ENCODE measurements at regions not wholly inside any gene's neighbourhood (a gene's known extent, or its start where the extent isn't known, plus 50 kb on each side); places are given as distances from the start of the nearest gene placed in this dataset.

DNA sequence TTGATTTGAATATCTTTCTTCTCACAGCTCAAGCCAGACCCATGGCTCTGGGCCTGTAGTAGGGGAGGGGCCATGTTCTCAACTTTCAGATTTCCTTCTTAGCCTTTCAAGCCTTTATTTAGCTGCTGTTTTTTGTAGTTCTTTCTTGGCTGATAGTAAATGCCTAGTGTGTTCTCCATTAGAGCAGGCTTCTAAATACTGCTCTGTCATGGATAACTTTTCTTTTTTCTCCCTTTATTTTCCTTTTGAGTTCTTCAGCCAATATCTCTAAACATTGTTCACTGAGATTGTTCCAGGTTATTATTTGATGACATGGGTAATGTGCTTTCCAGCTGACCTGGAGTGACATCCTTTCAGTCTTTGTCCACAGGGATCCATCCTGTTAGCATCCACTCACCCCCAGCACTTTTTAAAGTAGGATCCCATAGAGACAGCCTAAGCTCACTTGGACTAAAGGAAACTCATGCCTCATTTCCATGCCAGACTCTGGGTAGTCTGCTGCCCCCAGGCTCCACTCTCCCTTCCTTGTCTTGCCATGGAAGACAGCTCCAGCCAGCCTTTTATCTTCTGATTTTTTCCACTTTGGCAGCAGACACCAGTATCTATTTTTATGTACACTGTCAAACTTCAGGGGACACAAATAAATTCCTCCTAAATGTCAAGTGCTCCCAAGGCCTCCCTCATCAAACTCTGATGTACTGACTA lies 645.6 kb downstream of the RNF144B start:
- TF ChIP-seq SMARCA5 (IDR thresholded peaks at IDR 0.05) (no peak), CBX5 (IDR thresholded peaks at IDR 0.05; ENCODE audit: low read depth) (no peak), GABPA (IDR thresholded peaks at IDR 0.05; ENCODE audit: low read depth) (no peak), SMAD5 (IDR thresholded peaks at IDR 0.05; ENCODE audit: low read depth) (no peak), NR2C1 (IDR thresholded peaks at IDR 0.05) (no peak), SMAD1 (IDR thresholded peaks at IDR 0.05; ENCODE audit: low read depth, partially characterized antibody) (no peak), LARP7 (IDR thresholded peaks at IDR 0.05) (no peak)
- TF ChIP-seq, protein P1, sequence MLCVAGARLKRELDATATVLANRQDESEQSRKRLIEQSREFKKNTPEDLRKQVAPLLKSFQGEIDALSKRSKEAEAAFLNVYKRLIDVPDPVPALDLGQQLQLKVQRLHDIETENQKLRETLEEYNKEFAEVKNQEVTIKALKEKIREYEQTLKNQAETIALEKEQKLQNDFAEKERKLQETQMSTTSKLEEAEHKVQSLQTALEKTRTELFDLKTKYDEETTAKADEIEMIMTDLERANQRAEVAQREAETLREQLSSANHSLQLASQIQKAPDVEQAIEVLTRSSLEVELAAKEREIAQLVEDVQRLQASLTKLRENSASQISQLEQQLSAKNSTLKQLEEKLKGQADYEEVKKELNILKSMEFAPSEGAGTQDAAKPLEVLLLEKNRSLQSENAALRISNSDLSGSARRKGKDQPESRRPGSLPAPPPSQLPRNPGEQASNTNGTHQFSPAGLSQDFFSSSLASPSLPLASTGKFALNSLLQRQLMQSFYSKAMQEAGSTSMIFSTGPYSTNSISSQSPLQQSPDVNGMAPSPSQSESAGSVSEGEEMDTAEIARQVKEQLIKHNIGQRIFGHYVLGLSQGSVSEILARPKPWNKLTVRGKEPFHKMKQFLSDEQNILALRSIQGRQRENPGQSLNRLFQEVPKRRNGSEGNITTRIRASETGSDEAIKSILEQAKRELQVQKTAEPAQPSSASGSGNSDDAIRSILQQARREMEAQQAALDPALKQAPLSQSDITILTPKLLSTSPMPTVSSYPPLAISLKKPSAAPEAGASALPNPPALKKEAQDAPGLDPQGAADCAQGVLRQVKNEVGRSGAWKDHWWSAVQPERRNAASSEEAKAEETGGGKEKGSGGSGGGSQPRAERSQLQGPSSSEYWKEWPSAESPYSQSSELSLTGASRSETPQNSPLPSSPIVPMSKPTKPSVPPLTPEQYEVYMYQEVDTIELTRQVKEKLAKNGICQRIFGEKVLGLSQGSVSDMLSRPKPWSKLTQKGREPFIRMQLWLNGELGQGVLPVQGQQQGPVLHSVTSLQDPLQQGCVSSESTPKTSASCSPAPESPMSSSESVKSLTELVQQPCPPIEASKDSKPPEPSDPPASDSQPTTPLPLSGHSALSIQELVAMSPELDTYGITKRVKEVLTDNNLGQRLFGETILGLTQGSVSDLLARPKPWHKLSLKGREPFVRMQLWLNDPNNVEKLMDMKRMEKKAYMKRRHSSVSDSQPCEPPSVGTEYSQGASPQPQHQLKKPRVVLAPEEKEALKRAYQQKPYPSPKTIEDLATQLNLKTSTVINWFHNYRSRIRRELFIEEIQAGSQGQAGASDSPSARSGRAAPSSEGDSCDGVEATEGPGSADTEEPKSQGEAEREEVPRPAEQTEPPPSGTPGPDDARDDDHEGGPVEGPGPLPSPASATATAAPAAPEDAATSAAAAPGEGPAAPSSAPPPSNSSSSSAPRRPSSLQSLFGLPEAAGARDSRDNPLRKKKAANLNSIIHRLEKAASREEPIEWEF (IDR thresholded peaks at IDR 0.05; ENCODE audit: insufficient replicate concordance, low read depth, low read length) = no peak
- DNase-seq (ENCODE audit: low read depth, low spot score) (no peak), ATAC-seq (no peak), FAIRE-seq (no peak)
- Histone ChIP-seq H3K9me3 (replicated peaks; ENCODE audit: control insufficient read depth, insufficient read depth, low read length) (no peaks in the 10 kb centered on the region), H3K27ac (ENCODE audit: control insufficient read depth, insufficient read depth) (no peak overlapping the region), H3K27me3 (replicated peaks in 1 of 2; ENCODE audit: control insufficient read depth in 2 of 2, insufficient read depth in 2 of 2, low read length in 1 of 2) (no peaks in the 10 kb centered on the region), H4K20me1 (ENCODE audit: control insufficient read depth, insufficient read depth) (no peaks in the 10 kb centered on the region), H3K4me1 (ENCODE audit: control insufficient read depth, insufficient read depth, low read length) (no peaks in the 10 kb centered on the region), H2AFZ (ENCODE audit: control insufficient read depth, low read depth, low read length) (no peak overlapping the region), H3K4me3 (no peak overlapping the region), H3K4me2 (ENCODE audit: control insufficient read depth, insufficient read depth) (no peak overlapping the region), H3K36me3 (ENCODE audit: control insufficient read depth in 2 of 2, insufficient read depth in 2 of 2, low read length in 1 of 2) (no peaks in the 10 kb centered on the region), H3K9ac (ENCODE audit: control insufficient read depth, insufficient read depth, low read length) (no peak overlapping the region), H3K79me2 (ENCODE audit: control insufficient read depth, insufficient read depth, low read length) (no peaks in the 10 kb centered on the region)
- CTCF ChIA-PET = no interaction called here
- BruUV-seq (replicated peaks) = no TSS peak
- in situ Hi-C loops (cut with MboI) (no loop called here), intact Hi-C loops (cut with micrococcal nuclease; ENCODE audit: unreplicated experiment) (no loop called here)
- RAD21 ChIA-PET (ENCODE audit: unreplicated experiment) = no interaction called here
- SMC1A ChIA-PET (ENCODE audit: uncharacterized antibody, unreplicated experiment) = no interaction called here
- POLR2A ChIA-PET = no interaction called here

Data from GM12878 (cell line).